AG09319 (cell line): ENCODE measurements at regions not wholly inside any gene's neighbourhood (a gene's known extent, or its start where the extent isn't known, plus 50 kb on each side); places are given as distances from the start of the nearest gene placed in this dataset.

ENCODE experiments used
- DNase-seq: peaks from one replicate; pipeline ENCODE4 v3.0.0-alpha.2; 2010; ENCODE audit warnings: low read depth; ENCODE audit errors: extremely low read depth
- TF ChIP-seq, protein P1 (sequence below): IDR thresholded peaks from 2 replicates; pipeline ENCODE4 v1.5.1; 2011; ENCODE audit warnings: low read depth, mild to moderate bottlenecking, inconsistent platforms, low read length, moderate library complexity

DNA sequence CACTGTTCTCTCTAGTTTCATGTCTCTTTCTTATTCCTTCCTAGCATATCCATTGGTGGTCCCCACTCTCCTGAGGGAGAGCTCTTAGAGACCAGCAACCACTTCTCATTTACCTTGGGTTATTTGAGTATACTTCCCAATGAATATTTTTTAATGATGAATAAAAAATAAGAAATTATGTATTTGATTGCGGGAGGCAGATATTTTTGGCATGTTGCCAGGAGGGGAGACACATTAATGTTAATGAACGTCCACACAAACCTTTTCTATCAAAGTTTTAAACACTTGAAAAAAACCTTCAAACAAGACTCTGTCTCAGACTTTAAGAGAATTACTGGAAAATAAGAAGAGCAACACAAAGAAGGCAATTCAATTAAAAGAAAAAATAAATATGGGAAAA is 260.6 kb upstream of the MAGI2 start:
- no peak for DNase-seq
- TF ChIP-seq, protein P1, sequence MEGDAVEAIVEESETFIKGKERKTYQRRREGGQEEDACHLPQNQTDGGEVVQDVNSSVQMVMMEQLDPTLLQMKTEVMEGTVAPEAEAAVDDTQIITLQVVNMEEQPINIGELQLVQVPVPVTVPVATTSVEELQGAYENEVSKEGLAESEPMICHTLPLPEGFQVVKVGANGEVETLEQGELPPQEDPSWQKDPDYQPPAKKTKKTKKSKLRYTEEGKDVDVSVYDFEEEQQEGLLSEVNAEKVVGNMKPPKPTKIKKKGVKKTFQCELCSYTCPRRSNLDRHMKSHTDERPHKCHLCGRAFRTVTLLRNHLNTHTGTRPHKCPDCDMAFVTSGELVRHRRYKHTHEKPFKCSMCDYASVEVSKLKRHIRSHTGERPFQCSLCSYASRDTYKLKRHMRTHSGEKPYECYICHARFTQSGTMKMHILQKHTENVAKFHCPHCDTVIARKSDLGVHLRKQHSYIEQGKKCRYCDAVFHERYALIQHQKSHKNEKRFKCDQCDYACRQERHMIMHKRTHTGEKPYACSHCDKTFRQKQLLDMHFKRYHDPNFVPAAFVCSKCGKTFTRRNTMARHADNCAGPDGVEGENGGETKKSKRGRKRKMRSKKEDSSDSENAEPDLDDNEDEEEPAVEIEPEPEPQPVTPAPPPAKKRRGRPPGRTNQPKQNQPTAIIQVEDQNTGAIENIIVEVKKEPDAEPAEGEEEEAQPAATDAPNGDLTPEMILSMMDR: no peak

DNA sequence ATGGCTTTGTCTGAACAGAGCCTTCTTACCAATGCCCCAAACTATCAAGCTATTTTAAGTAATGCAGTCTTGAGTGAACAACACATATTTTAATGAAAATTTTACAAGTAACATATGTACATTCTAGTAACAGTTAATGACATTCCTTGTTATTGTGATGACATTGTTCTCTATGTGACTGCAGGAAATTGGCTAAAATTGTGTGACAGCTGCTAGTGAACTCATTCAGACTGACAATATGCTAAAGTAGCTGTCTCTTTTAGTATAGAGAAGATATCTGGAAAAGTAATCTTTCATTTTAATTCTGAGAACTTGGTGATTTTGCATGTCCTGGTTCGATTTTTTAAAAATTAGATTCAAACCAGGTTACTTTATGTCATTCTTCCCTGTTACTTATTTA is 259.8 kb upstream of the MAGI2 start:
- DNase-seq: no peak
- TF ChIP-seq, protein P1: no peak

DNA sequence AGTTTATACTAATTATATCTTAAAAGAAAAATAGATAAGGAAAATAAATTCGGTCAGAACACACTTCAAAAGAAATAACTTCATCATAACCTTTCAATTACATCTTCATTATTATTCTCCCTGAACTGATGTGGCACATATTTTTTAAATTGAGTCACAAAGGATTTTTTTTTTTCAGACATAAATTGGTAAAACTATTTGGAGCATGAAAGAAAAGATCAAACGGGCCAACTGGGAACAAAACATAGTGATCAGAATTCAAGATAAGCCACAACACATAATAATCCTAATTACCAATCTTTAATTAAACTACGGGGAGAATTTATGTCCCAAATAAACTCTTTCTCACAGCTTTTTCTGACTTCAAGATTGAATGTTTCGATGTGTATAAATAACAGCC is 258.2 kb upstream of the MAGI2 start:
- TF ChIP-seq, protein P1: no peak
- no peak for DNase-seq

DNA sequence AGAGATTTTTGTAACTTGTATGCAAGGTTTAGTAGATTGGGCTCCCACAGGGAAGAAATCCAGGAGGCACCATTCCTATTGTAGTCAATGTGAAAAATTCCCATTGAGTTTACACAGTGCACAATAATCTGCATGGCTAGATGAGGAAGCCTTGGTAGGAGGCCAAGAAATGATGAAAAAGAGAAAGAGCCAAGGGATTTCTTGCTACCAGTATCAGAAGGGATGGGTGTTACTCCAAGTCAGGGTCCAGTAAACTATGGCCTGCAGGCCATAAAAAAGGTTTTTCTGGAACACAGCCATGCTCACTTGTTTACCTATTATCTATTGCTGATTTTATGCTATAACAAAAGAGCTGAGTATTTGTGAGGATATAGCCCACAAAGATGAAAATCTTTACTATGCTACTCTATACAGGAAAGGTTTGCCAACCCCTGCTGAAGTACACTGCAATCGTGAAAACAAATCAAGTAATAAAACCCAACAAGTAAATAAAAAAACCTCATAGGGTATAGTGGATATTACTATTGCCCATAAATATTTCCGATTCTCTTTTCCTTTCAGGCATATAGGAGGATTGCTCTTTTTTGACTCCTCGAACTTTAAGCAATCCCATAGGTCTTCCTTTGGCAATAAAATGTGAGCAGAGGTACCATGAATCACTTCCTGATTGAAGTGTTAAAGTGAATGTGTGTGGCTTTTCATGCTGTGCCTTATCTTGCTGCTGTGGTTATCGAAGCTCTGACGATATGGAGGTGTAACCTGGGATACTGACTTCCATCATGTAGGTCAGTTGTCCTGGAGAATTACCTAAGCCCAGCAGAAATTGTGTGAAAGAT is 256.3 kb upstream of the MAGI2 start:
- TF ChIP-seq, protein P1: no peak

DNA sequence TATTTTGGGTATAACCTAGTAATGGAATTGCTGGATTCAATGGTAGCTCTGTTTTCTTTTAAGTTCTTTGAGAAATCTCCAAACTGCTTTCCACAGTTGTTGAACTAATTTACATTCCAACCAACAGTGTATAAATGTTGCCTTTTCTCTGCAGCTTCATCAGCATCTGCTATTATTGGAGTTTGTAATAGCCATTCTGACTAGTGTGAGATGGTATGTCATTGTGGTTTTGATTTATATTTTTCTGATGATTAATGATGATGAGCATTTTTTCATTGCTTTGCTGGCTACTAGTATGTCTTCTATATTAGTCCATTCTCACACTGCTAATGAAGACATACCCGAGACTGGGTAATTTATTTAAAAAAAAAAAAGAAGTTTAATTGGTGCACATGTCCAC is 248.6 kb upstream of the MAGI2 start:
- TF ChIP-seq, protein P1: no peak

More for the DNA sequence above, 256.3 kb upstream of the MAGI2 start:
- no peak for DNase-seq

DNA sequence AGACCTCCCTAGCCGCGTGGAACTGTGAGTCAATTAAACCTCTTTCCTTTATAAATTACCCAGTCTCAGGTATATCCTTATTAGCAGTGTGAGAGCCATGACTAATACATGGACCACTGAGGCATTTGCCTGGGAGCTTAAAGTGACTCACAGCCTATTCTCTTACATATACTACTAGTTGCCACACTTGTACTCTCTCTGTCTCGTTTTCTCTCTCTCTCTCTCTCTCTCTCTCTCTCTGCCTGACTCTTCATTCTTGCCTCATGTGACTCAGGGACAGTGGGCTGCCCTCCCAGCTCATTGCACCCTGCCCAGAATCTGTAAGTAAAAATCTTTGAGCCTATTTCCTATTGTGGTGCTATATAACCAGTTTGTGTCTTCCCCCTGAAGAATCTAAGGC is 238.5 kb upstream of the MAGI2 start:
- TF ChIP-seq, protein P1: no peak
- peak; percentile 18 for DNase-seq

More for the DNA sequence above, 248.6 kb upstream of the MAGI2 start:
- peak; percentile 5 for DNase-seq

DNA sequence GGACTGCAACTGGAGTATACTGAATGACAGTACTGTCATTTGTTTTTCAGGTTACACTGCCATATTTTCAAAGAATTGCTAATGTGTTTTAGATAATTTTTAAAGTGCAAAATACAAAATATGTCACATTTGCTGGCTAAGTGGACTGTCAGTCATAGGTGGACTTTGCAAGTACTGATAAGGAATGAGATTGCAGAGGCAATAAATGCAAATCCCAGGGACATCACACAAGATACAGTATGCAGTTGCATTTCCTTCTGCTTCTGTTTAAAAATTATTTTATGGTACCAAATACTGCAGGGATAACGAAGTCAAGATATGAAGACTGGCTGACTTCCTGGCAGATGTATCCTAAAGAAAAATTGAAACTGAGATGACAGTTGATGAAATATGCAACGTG is 237.6 kb upstream of the MAGI2 start:
- DNase-seq: no peak
- TF ChIP-seq, protein P1: no peak
